DND-41 (cell line): ENCODE measurements at regions not wholly inside any gene's neighbourhood (a gene's known extent, or its start where the extent isn't known, plus 50 kb on each side); places are given as distances from the start of the nearest gene placed in this dataset.

Experiments used
- CTCF ChIP-seq: IDR thresholded peaks from 2 replicates; pipeline ENCODE4 v1.5.1; 2012; ENCODE audit warnings: borderline replicate concordance, low read length, moderate library complexity, mild to moderate bottlenecking; ENCODE audit not compliant: poor library complexity, severe bottlenecking; ENCODE audit errors: extremely low read depth
- EZH2 ChIP-seq: IDR thresholded peaks from 3 replicates; pipeline ENCODE4 v1.6.1; 2012; ENCODE audit warnings: borderline replicate concordance, low read depth, mild to moderate bottlenecking, moderate library complexity, low read length, inconsistent platforms; ENCODE audit not compliant: severe bottlenecking

GRCh38 chr16:8430401-8430800, 159.9 kb downstream of the TMEM114 start:
- no peak for TF ChIP-seq EZH2
- TF ChIP-seq CTCF = no peak
